ENCODE measurements at regions not wholly inside any gene's neighbourhood (a gene's known extent, or its start where the extent isn't known, plus 50 kb on each side); places are given as distances from the start of the nearest gene placed in this dataset.

DNA sequence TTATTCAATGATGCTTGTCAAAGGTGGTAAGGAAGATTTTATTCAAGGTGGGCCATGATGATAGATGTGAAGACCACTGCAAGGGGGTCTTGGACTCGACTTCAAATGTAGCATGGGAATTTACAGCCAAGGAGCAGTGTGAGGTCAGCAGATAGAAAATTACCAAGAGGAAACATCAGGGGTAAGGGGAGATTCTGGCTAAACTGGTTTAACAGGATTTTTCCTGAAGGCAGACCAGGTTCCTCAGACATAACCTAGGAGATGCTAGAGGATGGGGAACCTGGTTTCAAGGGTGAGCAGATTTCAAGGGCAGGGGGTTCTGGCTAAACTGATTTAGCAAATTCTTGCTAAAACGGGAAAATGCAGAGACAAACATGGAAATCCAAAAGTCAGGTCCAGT, 464.9 kb downstream of the TAFA4 start:
- DNase-seq (ENCODE audit: low read depth): no peak

DNA sequence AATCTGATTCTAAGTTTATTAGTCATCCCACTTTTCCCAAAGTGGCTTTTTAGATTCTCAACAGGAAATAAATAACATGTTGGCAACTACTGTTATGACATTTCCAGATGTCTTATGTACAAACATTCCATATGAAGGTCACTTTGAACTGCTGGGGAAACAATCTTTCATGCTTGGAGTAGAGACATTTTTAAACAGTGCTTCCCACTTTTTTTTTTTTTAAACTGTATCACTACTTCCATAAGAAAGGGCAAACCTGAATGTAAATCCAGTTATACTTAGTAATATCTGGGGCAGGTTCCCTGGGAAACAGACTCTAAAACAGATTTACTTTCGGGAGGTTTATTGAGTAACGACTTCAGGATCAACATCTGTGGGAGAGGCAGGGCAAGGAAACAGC, 473.8 kb downstream of the TAFA4 start:
- DNase-seq (ENCODE audit: low read depth): no peak

DNA sequence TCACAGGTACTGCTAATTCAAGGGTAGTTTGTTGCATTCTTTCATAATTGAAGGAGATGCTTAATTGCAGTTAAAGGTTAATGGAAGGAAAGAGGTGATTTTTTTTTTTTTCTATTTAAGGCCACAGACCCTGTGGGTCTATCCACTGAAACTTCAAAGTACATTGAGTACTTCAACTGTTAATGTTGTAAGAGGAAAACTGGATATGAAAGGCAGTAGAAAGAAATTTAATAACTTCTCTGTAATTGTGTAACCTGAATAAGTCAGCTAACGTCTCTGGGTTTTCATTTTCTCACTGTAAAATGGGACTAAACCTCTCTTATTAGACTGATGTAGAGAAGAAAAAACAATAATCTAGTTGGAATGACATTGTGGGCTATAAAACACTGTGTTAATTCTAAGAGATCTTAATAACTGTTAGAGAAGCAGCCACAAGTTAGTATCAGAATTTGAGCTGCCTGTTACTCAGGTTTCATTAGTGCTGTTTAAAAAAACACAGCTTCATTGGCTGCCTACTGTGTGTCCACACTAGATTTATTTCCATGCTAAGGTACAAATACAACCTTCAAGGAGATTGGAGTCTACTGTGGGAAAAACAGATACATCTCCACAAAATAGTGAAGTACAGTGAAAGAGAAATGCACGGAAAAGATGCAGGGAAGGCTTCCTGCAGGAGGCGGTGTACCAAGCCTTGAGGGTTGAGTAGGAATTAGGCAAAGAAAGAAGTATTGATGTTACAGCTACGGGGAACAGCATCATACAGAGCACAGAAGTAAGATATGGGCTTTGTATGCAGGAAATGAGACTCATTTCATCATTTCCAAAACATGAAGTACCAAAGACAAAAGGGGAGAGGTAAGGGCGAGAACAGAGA, 483.6 kb downstream of the TAFA4 start:
- DNase-seq (ENCODE audit: low read depth): no peak

DNA sequence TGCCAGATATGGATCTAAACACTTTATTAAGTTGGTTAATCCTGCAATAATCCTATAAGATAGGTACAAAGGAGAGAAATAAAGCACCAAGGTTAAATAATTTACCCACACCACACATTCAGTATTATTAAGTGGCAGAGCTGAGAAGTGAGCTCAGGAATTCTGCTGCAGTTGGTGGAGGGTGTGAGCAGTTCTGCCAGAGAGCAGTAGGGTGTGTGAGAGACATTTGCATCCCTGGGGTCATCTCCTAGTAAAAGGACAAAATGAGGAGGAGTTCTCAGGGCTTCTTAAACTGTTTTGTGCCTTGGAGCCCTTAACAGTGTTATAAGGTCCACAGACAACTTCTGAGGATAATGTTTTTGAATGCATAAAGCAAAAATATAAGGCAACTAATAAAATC, 484.5 kb downstream of the TAFA4 start:
- no peak for DNase-seq (ENCODE audit: low read depth)

DNA sequence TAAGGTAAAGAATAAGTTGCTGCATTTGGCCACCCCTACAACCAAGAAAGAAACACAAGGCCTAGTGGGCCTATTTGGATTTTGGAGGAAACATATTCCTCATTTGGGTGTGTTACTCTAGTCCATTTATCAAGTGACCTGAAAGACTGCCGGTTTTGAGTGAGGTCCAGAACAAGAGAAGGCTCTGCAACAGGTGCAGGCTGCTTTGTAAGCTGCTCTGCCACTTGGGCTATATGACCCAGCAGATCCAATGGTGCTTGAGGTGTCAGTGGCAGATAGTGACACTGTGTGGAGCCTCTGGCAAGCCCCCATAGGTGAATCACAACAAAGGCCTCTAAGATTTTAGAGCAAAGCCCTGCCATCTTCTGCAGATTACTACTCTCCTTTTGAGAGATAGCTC, 491.3 kb downstream of the TAFA4 start:
- no peak for DNase-seq (ENCODE audit: low read depth)

DNA sequence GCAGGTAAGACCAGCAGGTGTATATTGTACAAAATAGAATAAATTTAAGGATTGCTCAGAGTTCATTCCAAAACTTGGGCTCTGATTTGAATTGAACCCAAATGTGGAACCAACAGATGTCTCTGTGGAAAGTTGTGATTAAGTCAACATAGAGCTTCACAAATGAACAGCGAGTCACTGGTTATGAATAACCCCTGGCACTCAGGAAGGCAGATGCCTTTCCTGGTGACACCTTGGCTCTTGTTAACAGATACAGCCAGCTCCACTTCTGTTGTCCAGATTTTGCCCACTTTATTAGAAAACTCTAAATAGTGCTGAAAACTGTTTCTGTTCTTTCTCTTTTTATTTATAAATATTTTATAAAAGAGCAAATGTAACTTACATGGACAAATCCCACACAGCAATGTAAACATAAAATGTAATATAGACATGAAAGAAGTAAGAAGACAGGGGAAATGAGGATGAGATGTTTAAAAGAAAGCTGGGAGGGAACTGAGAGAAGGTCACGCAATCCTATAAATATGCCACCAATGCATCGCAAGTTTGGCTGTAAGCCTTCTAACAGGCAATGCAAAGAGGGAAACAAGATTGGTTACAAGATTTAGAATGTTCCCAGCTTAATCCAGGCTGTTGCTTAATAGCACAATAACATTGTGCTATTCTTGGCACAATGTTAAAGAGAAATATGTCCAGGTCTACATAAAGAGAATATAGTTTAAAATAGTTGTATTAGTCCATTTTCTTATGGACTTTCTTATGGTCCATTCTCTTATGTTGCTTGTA, 495.5 kb downstream of the TAFA4 start:
- DNase-seq (ENCODE audit: low read depth): no peak

DNA sequence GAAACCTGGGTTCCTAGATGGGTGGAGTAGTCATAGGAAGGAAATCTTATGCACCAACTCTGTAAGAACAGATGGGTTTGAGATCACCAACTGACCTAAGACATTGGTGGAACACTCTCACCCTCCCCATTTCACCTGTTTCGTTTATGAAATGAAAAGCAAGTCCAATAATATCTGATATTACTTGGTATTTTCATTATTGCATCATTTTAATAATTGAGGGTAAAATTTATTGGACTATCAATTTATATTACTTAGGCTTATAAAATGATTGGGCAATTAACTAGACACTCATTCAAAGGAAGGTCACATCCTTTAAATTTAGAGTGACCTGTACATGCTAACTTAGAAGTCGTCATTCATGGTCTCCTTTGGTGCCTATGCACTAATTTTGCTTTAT, 503.9 kb downstream of the TAFA4 start:
- no peak for DNase-seq (ENCODE audit: low read depth)

DNA sequence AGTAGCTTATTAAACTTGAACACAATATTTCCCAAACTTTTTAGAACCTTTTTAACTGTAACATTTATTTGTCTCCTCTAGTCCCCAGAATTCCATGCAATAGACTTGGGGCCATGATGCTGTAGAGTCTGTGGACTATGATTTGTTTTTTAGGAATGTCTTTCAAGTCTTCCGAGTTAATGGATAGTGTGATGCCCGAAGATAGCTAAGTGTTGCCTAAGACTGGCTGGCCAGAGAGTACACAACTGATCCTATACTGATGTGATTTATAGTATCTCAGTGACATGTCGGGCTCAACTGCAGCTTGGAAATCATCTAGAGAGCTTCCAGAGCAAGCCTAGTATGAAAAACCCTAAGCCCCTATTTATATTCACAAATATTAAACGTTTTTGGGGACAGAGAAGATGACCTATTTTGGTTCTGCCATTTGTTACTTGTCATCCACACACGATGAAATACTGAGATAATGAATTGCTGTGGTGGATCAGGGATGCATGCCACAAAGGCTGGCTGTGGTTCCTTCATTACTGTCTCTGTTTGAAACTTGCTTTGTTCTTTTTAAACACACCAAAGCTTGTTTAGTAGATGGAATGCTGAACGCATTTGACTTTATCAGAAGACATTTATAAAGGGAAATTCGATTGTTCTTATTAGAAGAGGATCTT, 507.4 kb downstream of the TAFA4 start:
- no peak for DNase-seq (ENCODE audit: low read depth)

DNA sequence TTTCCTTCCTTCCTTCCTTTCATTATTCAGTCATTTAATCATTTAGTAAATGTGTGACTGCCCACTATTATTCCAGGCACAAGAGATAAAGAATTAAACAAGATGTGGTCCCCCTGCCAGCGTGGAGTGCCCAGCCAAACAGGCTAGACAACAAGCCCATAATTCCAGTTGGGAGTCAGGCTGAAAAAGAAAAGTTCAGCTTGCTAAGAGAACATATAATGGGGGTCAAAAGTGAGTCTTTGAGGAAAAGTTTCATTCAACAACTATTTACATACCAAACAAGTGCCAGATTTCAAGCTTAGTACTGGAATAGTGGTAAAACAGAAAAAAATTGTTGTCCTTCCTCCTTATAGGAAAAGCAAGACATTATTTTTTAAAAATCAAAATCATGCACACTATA, 523.7 kb downstream of the TAFA4 start:
- no peak for DNase-seq (ENCODE audit: low read depth)

DNA sequence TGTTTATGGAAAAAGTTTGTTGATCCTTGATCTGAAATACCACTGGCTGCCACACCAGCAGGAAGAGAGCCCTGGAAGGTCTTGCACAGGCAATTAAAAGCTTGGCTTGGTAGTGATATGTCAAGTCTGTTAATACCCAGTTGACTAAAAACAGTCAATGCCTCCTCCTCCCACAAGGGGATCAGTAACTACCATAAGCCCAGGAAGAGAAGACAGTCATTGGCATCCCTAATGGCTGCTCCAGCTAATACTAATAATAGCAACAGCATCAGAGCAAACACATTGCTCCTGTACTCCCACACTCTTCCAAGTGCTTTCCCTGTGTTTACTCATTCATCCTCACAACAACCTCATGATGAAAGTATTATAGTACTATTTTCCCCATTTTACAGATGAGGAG, 528.6 kb downstream of the TAFA4 start:
- DNase-seq (ENCODE audit: low read depth): no peak

DNA sequence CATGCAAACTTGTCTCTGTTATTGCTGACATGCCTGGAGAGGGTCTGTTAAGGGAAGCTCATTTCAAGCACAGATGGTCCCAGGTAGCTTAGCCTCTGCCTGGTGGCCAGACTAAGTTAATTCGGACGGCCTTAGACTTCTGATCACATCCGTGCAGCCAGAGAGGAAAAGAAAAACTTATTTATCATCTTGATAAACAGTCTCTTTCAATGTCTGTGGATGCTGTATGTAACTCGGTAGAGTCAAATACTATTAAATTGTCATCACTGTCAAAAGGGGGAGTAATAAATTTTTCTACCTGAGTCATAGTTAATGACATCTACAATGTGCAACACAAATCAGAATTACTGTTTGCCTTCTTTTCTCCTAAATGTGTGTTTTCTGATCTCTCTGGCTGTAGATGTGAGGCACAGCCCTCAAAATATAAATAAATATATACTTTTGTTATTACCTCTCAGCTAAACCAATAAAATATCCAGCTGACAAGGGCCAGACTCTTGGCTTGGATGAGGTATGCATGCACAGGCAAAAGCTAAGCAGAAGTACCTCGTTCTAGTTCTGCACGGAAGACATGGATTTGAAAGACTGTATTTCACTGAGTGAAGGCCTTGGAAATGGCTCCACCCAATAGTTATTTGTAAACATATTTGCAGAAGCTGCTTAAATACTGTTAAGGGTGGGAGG, 530.0 kb downstream of the TAFA4 start:
- no peak for DNase-seq (ENCODE audit: low read depth)

DNA sequence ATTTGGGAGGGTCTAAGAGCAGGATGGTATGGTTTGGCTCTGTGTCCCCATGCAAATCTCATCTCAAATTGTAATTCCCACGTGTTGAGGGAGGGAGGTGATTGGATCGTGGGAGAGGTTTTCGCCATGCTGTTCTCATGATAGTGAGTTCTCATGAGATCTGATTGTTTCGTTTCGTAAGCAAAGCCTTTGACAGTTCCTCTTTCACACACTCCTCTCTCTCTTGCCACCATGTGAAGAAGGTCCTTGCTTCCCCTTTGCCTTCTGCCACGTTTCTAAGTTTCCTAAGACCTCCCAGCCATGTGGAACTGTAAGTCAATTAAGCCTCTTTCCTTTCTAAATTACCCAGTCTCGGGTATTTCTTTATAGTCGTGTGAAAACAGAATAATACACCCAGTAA, 553.7 kb downstream of the TAFA4 start:
- no peak for DNase-seq (ENCODE audit: low read depth)

DNA sequence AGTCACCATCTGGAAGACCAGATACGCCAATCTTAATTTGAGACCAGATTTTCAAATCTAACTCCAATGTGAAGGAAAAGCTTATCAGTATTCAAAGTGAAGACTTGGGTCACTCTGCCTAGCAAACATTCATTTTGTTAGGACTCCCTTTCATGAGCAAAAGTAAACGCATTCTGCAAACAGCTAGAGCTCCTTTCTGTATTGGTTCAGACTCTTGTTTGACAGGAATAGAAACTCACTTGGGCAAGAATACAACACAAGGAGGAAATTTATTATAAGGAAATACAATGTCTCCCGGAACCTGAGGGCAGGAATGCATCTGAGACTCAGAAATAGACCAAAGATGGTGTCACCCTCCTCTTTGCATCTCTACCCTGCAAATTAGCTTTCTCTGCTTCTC, 558.6 kb downstream of the TAFA4 start:
- no peak for DNase-seq (ENCODE audit: low read depth)

DNA sequence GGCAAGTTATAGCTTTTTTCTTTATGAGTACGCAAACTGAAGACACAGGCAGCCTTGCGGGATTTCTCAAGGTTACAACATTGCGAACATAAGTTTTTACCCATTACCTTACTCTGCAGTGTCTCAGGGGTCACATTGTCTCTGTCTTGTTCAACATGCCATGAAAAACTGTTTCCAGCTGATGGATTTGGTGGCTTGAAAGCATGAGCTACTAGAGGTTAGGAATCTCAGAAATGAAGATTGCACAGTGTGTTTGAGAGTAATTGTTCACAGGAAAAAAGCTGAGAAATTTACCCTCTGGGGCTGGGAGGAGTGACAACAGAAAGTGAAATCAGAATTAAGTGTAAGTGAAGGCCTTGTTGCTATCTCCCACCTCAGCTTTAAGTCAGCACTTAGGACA, 568.6 kb downstream of the TAFA4 start:
- DNase-seq (ENCODE audit: low read depth): no peak

DNA sequence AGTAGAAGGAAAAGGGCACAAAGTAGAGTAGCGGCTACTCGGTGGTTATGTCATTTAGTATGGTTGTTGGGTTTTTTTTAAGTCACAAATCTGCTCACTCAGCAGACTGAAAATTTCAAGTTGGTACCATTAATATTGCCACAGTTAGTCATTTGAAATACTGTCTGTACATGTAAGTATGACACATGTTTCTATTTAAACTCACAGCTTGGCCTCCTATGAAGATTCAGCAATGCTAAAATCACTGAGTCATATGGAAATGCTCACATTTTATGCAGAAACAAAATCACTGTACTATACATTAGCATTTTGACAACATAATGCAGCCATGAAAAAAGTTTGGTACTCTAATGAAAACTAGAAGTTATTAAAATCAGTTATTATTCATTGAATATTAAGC, 571.9 kb downstream of the TAFA4 start:
- DNase-seq (ENCODE audit: low read depth): no peak

DNA sequence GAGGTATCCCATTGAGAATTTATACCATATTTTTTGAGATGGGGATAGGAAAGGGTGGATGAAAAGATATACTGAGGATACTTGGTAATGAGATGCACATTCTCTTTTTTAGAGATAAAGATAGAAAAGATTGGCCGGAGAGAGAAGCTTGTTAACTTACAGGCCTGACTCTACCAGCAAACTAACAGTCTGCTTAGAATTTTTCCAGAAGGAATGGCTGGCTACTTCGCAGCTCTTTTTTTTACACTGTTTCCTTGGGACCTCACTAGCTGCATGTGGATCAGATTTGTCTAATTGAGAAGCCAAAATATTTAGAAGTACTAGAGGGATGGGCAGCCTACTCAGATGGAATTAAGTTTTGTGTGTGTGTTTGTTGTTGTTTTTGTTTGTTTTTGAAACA, 586.6 kb downstream of the TAFA4 start:
- DNase-seq (ENCODE audit: low read depth): no peak

DNA sequence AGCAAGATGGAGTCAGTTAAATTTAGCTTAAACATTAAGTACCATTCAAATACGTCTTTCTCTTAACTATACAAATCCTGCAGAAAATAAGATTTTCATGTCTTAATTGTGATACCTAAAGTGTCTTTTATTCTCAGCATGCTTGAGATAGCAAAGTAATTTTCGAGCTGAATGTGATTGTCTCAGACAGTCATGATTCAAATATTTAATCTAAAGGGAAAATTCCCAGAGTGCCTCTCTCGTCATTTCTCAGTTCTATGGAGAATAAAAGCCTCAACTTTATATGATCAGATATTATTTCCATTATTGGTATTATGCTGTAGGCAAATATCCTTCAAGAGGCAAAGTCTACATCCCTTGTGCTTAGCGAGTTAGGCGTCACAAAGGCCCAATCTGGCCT, 589.9 kb downstream of the TAFA4 start:
- DNase-seq (ENCODE audit: low read depth): no peak

DNA sequence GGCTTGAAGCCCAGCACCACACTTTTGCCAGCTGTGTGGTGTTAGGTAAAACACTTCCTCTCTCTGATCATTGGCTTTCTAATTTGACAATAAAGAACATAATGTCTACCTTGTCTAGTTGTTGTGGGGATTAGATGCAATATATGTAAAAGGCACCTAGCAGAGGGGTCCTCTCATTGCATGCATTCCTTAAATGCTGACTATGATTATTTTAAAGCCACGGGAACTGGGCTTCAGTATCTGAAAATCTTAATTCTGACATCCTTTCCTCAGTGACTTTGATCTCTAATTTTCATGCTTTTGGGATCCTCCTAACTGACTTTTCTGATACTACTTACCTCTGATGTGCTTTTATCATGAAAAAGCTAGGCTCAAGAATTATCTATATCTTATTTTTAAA, 596.3 kb downstream of the TAFA4 start:
- DNase-seq (ENCODE audit: low read depth): no peak

DNA sequence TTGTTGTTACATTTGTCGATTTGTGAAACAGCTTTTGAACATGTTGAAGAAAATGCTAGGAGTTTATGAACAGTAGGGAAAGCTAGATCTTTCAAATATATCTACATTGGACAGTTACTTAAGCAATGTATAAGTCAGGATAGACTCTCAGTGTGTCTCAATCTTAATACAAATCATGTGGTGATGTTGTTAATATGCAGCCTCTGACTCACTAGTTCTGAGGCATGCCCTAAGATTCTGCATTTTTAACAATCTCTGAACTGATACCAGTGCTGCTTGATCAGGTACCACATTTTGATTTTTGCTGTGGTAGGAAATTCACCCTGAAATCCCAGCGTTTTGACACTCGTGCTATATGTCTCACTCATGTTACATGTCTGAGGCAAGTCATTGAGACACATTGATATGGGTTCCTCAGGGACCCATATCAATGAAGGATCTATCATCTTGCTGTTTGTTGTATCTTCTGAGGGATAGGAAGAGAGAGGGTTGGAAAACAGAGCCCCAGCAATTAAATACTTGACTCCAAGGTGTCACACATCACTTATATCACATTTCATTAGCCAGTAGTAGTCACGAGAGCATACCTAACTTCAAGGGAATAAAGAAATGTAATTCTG, 597.9 kb downstream of the TAFA4 start:
- no peak for DNase-seq (ENCODE audit: low read depth)

DNA sequence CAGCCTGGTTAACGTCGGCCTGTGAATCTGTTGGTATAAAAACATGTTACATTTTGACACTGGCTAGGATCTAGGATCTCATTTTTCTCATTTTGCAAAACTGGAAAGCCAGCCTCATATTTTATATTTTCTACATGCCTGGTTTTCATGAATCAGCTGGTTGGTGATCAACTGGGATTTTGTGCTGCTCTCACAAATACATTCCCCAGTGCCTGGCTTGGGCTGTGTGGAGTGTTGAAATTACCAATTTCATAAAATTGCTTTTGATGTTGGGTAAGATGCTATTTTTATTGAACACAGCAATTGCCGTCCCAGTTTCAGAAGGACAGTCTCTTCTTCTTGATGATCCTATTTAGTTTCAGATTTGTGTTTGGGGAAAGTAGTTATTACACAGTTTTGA, 604.3 kb downstream of the TAFA4 start:
- DNase-seq (ENCODE audit: low read depth): no peak

DNA sequence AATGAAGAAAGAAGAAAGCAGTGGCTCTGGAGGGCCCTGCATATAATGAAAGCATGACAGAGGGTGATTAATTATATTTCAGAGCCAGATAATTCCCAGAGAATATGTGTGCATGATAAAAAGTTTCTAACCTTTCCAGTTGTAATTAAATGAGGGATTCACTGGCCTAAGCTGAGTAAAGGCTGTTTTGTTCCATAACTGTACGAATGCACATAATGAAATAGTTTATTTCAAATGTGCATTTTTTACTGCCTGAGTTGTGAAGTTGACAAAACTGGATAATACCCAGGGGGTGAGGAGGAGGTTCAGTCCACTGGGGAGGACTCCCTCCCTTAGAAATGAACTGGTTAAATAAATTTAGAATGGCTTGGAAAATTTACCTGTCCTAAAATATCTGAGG, 616.4 kb downstream of the TAFA4 start:
- DNase-seq (ENCODE audit: low read depth): no peak

DNA sequence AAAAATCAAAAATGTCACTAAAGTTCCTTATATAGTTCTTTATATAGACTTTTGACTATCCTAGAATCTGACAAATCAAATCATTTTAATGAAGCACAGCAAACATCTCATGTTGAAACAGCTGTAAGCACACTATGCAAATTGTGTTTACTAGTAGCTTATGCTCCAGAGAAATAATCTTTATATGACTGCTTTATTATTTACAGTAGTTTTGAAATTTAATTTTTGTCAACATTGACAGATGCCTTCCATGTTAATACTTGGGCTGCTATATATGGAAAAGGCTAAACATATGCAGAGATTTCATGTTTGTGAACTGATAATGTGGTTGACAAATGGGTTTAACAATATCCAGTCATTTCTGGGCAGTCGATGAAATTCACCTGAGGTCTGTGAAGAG, 616.8 kb downstream of the TAFA4 start:
- DNase-seq (ENCODE audit: low read depth): no peak

Data from RPMI7951 (cell line).